Gastroesophageal sphincter (tissue), 4 donors: ENCODE measurements at regions not wholly inside any gene's neighbourhood (a gene's known extent, or its start where the extent isn't known, plus 50 kb on each side); places are given as distances from the start of the nearest gene placed in this dataset.
A peak's percentile ranks its signal among the peaks of the same experiment; 100 is the strongest.

ENCODE experiments used
- ATAC-seq: fragments of 150-250 bp; one replicate; pipeline ENCODE4 v1.9.1; 2016; ENCODE audit warnings: mild to moderate bottlenecking, moderate library complexity
- H3K27ac ChIP-seq, 4 donors: fragments of 200-600 bp; sonication (generic) in 3 of 4; 1 replicate in 3 of 4; 2 replicates in 1 of 4; pipeline ENCODE4 v1.5.1; 2016 to 2019
- H3K27me3 ChIP-seq: fragments of 200-600 bp; sonication (generic); one replicate; pipeline ENCODE4 v1.5.1; 2019
- H3K36me3 ChIP-seq, 2 donors: fragments of 200-600 bp; sonication (generic); one replicate each; pipeline ENCODE4 v1.5.1; 2019; ENCODE audit warnings: control low read depth in 1 of 2
- H3K4me1 ChIP-seq, 3 donors: fragments of 200-600 bp; sonication (generic); 1 replicate in 2 of 3; 2 replicates in 1 of 3; pipeline ENCODE4 v1.5.1; 2016 to 2019; ENCODE audit warnings: control low read depth in 2 of 3
- H3K4me3 ChIP-seq, 2 donors: fragments of 200-600 bp; sonication (generic); one replicate each; pipeline ENCODE4 v1.5.1; 2019; ENCODE audit warnings: mild to moderate bottlenecking in 1 of 2, moderate library complexity in 1 of 2
- H3K9me3 ChIP-seq, 3 donors: fragments of 200-600 bp; sonication (generic); one replicate each; pipeline ENCODE4 v1.5.1; 2017 to 2019; ENCODE audit warnings: control low read depth in 2 of 3
- CTCF ChIP-seq, 4 experiments: fragments of 200-600 bp in 2 of 4; fragments of 450-650 bp in 2 of 4; sonication (generic) in 1 of 4; IDR thresholded peaks; one replicate each; pipeline ENCODE4 v1.5.1; 2017 to 2019; ENCODE audit warnings: antibody characterized with exemption in 4 of 4, mild to moderate bottlenecking in 2 of 4, moderate library complexity in 2 of 4
- EP300 ChIP-seq: sonication (generic); formaldehyde crosslinking; IDR thresholded peaks from one replicate; pipeline ENCODE4 v1.6.1; 2017; ENCODE audit warnings: antibody characterized with exemption, mild to moderate bottlenecking
- POLR2A ChIP-seq, 2 donors: fragments of 450-650 bp; IDR thresholded peaks; one replicate each; pipeline ENCODE4 v1.6.1; 2017; ENCODE audit warnings: antibody characterized with exemption in 2 of 2, mild to moderate bottlenecking in 2 of 2, moderate library complexity in 1 of 2
- POLR2AphosphoS5 ChIP-seq: sonication (generic); formaldehyde crosslinking; IDR thresholded peaks from one replicate; pipeline ENCODE4 v1.6.1; 2017; ENCODE audit warnings: antibody characterized with exemption
- WGBS, 2 donors: methylation state at CpG; one replicate each; pipeline ENCODE4 v1.1.5; 2018; ENCODE audit warnings: low coverage in 1 of 2; 5-methylcytosine and 5-hydroxymethylcytosine counted together

DNA sequence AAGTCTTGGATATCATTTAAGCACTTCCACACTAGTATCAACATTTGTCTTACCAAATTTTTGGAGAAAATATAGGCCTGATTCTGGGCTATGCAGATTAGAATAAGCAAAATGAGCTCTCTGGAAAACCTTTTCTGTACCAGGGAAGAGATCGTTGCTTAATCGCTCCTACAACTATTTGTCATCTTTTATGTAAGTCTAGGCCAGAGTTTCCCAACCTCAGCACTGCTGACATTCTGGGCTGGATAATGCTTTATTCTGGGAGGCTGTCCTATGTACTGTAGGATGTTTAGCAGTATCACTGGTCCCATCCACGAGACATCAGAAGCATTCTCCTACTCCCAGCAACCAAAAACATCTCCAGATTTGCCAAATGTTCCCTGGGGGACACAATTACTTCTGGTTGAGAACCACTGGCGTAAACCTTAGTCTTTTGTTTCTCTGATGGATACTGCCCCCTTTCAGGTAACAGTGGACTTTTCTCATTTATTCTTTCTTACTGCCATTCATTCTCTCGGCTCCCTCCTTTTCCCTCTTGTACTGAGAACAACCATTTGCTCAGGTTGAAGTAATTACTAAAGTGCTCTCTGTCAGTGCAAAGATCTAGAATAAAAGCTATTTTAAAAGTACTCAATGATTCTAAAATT, 316.9 kb upstream of the E2F7 start:
- TF ChIP-seq POLR2A (IDR thresholded peaks at IDR 0.05) (no peak), EP300 (no peak), CTCF (IDR thresholded peaks at IDR 0.05) (no peak), POLR2AphosphoS5 (no peak)
- Histone ChIP-seq H3K27ac (no peak overlapping the region), H3K9me3 (no peaks in the 10 kb centered on the region), H3K4me3 (no peak overlapping the region), H3K4me1 (no peaks in the 10 kb centered on the region), H3K27me3 (no peaks in the 10 kb centered on the region), H3K36me3 (no peaks in the 10 kb centered on the region)
- ATAC-seq, result peak; percentile 25
- WGBS, 2 donors, result 83 to 96% methylated on average over 5 of the region's 5 CpGs

DNA sequence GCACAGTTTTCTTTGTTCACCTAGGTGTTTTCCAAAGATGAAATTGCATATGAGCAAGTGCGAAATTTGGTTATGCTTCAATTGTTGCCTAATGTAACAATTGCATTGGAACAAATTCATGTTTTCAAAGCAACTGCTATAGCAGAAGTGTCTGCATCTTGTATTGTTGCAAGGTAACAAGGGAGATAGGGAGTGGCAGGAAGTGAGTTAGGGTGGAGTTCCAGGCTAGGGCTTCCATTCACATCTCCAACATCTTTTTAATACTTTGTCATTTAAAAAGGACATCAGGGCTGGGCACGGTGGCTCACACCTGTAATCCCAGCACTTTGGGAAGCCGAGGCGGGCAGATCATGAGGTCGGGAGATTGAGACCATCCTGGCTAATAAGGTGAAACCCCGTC, 312.3 kb upstream of the E2F7 start:
- Histone ChIP-seq H3K9me3 (no peaks in the 10 kb centered on the region), H3K36me3 (no peaks in the 10 kb centered on the region), H3K4me1 (no peaks in the 10 kb centered on the region), H3K4me3 (no peak overlapping the region), H3K27me3 (no peaks in the 10 kb centered on the region), H3K27ac (no peak overlapping the region)
- 83 to 98% methylated on average over 2 to 5 of the region's 6 CpGs for WGBS, 2 donors
- no peak for ATAC-seq
- TF ChIP-seq CTCF (IDR thresholded peaks at IDR 0.05), result no peak
- no peak for TF ChIP-seq EP300
- TF ChIP-seq POLR2AphosphoS5, result no peak
- TF ChIP-seq POLR2A (IDR thresholded peaks at IDR 0.05), result no peak

- Histone ChIP-seq H3K4me1 (no peaks in the 10 kb centered on the region), H3K36me3 (no peaks in the 10 kb centered on the region), H3K9me3 (no peaks in the 10 kb centered on the region), H3K27ac (no peak overlapping the region), H3K4me3 (no peak overlapping the region), H3K27me3 (no peaks in the 10 kb centered on the region)
- ATAC-seq, result no peak
- TF ChIP-seq POLR2AphosphoS5, result no peak
- 8 to 29% methylated on average over 1 of the region's 1 CpG for WGBS, 2 donors
Observed at GRCh38 chr12:77377116-77377515, 311.7 kb upstream of the E2F7 start.

DNA sequence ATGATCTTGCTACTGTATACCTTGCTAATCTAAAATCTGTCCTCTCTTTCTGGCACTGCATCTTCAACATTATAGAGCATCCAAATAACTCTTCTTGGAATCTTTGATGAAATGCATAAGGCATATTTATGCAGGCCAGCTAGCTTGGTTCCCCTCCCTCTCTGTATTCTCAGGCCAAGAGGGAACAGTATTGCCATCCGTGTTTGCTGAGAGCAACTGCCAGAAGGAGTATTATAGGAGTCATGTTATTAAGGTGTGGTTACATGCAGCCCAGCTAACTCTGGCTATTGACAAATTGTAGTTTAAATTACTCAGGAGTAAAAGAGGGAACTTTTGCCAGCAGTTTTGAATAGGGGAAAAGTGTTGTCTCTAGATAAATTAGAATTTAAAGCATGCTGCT, 309.3 kb upstream of the E2F7 start:
- 11 to 25% methylated on average over 1 of the region's 1 CpG for WGBS, 2 donors
- no peak overlapping the region for H3K27ac ChIP-seq
- no peaks in the 10 kb centered on the region for H3K9me3 ChIP-seq
- no peak overlapping the region for H3K4me3 ChIP-seq
- no peaks in the 10 kb centered on the region for H3K4me1 ChIP-seq
- TF ChIP-seq CTCF (IDR thresholded peaks at IDR 0.05) (no peak), POLR2AphosphoS5 (no peak), EP300 (no peak), POLR2A (IDR thresholded peaks at IDR 0.05) (no peak)
- ATAC-seq, result no peak
- H3K27me3 ChIP-seq, result no peaks in the 10 kb centered on the region
- H3K36me3 ChIP-seq, result no peaks in the 10 kb centered on the region

- H3K27ac ChIP-seq, result no peak overlapping the region
- H3K27me3 ChIP-seq, result no peaks in the 10 kb centered on the region
- H3K36me3 ChIP-seq, result no peaks in the 10 kb centered on the region
- H3K4me1 ChIP-seq, result no peaks in the 10 kb centered on the region
- 71 to 100% methylated on average over 1 of the region's 1 CpG for WGBS, 2 donors
- H3K9me3 ChIP-seq, result no peaks in the 10 kb centered on the region
- no peak for TF ChIP-seq EP300
- no peak for TF ChIP-seq POLR2A (IDR thresholded peaks at IDR 0.05)
- no peak for TF ChIP-seq POLR2AphosphoS5
- no peak for TF ChIP-seq CTCF (IDR thresholded peaks at IDR 0.05)
- no peak for ATAC-seq
- no peak overlapping the region for H3K4me3 ChIP-seq
Observed at GRCh38 chr12:77372494-77372893, 307.1 kb upstream of the E2F7 start.
